ENCODE measurements at regions not wholly inside any gene's neighbourhood (a gene's known extent, or its start where the extent isn't known, plus 50 kb on each side); places are given as distances from the start of the nearest gene placed in this dataset.

DNA sequence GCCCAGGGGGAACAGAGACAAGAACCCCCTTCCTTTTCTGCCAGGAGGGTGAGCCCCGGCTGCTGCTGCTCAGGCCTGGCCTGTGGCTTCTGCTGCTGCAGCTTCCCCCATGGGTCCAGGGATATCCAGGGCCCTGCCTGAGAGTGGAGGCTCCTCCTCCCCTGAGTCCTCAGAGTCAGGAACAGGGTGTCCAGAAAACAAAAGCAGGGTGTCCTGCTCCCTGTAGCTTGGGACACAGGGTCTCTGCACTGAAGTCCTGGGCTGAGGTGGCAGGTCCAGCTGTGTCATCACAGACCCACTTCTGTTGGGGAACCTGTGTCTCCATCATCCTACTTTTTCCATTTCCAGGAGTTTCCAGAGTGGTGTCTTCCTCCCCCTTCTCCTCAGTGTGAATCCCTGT lies 76.1 kb downstream of the ZNF280B start:
- TF ChIP-seq, protein P1, sequence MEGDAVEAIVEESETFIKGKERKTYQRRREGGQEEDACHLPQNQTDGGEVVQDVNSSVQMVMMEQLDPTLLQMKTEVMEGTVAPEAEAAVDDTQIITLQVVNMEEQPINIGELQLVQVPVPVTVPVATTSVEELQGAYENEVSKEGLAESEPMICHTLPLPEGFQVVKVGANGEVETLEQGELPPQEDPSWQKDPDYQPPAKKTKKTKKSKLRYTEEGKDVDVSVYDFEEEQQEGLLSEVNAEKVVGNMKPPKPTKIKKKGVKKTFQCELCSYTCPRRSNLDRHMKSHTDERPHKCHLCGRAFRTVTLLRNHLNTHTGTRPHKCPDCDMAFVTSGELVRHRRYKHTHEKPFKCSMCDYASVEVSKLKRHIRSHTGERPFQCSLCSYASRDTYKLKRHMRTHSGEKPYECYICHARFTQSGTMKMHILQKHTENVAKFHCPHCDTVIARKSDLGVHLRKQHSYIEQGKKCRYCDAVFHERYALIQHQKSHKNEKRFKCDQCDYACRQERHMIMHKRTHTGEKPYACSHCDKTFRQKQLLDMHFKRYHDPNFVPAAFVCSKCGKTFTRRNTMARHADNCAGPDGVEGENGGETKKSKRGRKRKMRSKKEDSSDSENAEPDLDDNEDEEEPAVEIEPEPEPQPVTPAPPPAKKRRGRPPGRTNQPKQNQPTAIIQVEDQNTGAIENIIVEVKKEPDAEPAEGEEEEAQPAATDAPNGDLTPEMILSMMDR (IDR thresholded peaks at IDR 0.05; ENCODE audit: low read depth, low read length, missing control alignments): no peak
- no peak overlapping the region for H3K4me3 ChIP-seq (ENCODE audit: low read depth, low read length)
- no peak for DNase-seq (ENCODE audit: low read depth)
- in situ Hi-C loops (cut with HindIII; ENCODE audit: low sequenced_read_pairs): no loop called here

DNA sequence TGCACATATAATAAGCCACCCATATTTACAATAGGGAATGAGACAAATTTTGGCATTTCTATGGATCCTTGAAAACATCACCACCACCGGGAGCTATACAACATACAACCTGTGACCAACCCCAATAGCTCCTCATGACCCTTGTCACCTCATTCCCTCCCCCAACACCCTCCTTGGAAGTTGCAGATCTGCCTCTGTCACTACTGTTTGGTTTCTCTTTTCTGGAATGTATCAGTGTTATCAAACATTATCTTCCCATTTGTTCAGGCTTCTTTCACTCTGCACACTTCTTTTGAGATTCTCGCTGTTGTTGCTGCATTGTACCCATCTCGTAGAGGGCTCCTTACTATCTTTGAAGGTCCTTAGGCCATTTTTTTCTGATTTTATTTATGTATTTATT lies 75.6 kb downstream of the ZNF280B start:
- no peak for DNase-seq (ENCODE audit: low read depth)
- in situ Hi-C loops (cut with HindIII; ENCODE audit: low sequenced_read_pairs): no loop called here
- TF ChIP-seq, protein P1 (IDR thresholded peaks at IDR 0.05; ENCODE audit: low read depth, low read length, missing control alignments): no peak
- H3K4me3 ChIP-seq (ENCODE audit: low read depth, low read length): no peak overlapping the region

DNA sequence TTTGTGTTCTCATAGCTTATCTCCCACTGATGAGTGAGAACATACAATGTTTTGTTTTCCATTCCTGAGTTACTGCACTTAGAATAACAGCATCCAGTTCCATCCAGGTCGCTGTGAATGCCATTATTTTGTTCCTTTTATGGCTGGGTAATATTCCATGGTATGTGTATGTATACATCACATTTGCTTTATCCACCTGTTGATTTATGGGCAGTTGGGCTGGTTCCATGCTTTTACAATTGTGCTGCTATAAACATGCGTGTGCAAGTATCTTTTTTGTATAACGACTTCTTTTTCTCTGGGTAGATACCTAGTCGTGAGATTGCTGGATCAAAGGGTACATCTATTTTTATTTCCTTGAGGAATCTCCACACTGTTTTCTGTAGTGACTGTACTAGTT lies 74.8 kb downstream of the ZNF280B start:
- TF ChIP-seq, protein P1 (IDR thresholded peaks at IDR 0.05; ENCODE audit: low read depth, low read length, missing control alignments): no peak
- H3K4me3 ChIP-seq (ENCODE audit: low read depth, low read length): no peak overlapping the region
- no peak for DNase-seq (ENCODE audit: low read depth)
- in situ Hi-C loops (cut with HindIII; ENCODE audit: low sequenced_read_pairs): no loop called here

All from astrocyte of the cerebellum (primary cell).